ENCODE measurements at regions not wholly inside any gene's neighbourhood (a gene's known extent, or its start where the extent isn't known, plus 50 kb on each side); places are given as distances from the start of the nearest gene placed in this dataset.

GRCh38 chr20:60803335-60804055 lies 448.6 kb upstream of the CDH4 start:
- no peak overlapping the region for H2BK15ac ChIP-seq (ENCODE audit: low read length)
- no peak overlapping the region for H3K14ac ChIP-seq (ENCODE audit: low read length)
- H2BK120ac ChIP-seq (ENCODE audit: low read depth, low read length), result no peak overlapping the region
- WGBS, 2 donors (ENCODE audit: extremely low coverage in 2 of 2, insufficient read length in 2 of 2, insufficient replicate concordance in 1 of 2), result no CpG with 5 or more reads among the region's 7 CpGs
- H3K4me1 ChIP-seq (ENCODE audit: control insufficient read depth in 2 of 2, insufficient read depth in 1 of 2, low read depth in 1 of 2, low read length in 2 of 2), result peaks cover 0 to 5% of the 10 kb centered on the region in 2 donors
- no peak overlapping the region for H3K4me2 ChIP-seq (ENCODE audit: insufficient read depth, low read length, poor library complexity, severe bottlenecking)
- no peak overlapping the region for H2AFZ ChIP-seq (ENCODE audit: low read length)
- no peak overlapping the region for H4K91ac ChIP-seq (ENCODE audit: low read depth, low read length, poor library complexity)
- H3K27ac ChIP-seq (replicated peaks; ENCODE audit: low read length), result no peak overlapping the region
- no peak overlapping the region for H3K9ac ChIP-seq (ENCODE audit: low read depth, low read length, poor library complexity)
- no peaks in the 10 kb centered on the region for H3K36me3 ChIP-seq (replicated peaks in 1 of 2; ENCODE audit: control insufficient read depth in 2 of 2, insufficient read depth in 2 of 2, low read length in 2 of 2)
- no peak overlapping the region for H2BK5ac ChIP-seq (ENCODE audit: low read length)
- H3K9me3 ChIP-seq (replicated peaks in 1 of 2; ENCODE audit: control insufficient read depth in 2 of 2, insufficient read depth in 1 of 2, low read depth in 1 of 2, low read length in 2 of 2), result peaks cover 0 to 5% of the 10 kb centered on the region in 2 donors
- no peak overlapping the region for H2AK5ac ChIP-seq (ENCODE audit: low read depth, low read length)
- peak overlapping the region; percentile 20 for H3K18ac ChIP-seq (ENCODE audit: low read length)
- no peaks in the 10 kb centered on the region for H3K79me1 ChIP-seq (ENCODE audit: low read depth, low read length)
- no peak for DNase-seq (ENCODE audit: low spot score)
- no peak overlapping the region for H4K8ac ChIP-seq (ENCODE audit: low read depth, low read length)
- no peak overlapping the region for H3K23ac ChIP-seq (ENCODE audit: low read depth, low read length, poor library complexity)
- H3K27me3 ChIP-seq (ENCODE audit: control insufficient read depth in 3 of 3, insufficient read depth in 3 of 3, low read depth in 1 of 3, low read length in 3 of 3), result no peaks in the 10 kb centered on the region
- no peak overlapping the region for H2BK12ac ChIP-seq (ENCODE audit: low read length)
- H3K4me3 ChIP-seq (ENCODE audit: low read length in 2 of 2), result no peak overlapping the region
- no peak overlapping the region for H3K4ac ChIP-seq (ENCODE audit: low read length)

DNA sequence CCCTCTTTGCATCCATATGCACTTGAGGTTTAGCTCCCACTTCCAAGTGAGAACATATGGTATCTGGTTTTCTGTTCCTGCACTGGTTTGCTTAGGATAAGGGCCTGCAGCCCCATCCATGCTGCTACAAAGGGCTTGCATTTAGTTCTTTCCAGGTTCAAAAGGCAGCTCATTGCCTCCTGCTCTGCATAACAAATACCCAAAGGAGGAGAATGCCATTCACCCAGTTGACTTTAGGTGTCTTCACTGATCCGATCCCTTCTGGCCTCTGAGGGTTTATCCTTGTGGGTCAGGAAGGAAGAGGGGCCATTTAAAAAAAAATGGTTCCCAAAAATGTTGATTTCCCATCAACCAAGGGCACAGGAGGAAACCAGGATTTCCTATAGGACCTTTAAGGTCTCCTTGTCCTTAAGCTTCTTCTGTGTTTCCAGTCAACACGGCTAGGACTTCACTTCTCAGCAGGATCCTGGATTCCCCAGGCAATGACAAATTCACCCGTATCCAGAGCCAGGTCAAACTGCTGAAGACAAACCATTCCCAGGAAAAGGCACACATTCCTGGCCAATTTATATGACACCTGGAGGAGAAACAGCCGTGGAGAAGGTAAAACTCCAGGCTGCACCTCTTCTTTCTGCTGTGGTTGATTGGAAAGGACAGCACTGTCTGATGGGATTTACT lies 447.7 kb upstream of the CDH4 start:
- Histone ChIP-seq H3K27ac (replicated peaks; ENCODE audit: low read length) (no peak overlapping the region), H4K8ac (ENCODE audit: low read depth, low read length) (no peak overlapping the region)
- no CpG with 5 or more reads among the region's 4 CpGs for WGBS, 2 donors (ENCODE audit: extremely low coverage in 2 of 2, insufficient read length in 2 of 2, insufficient replicate concordance in 1 of 2)

DNA sequence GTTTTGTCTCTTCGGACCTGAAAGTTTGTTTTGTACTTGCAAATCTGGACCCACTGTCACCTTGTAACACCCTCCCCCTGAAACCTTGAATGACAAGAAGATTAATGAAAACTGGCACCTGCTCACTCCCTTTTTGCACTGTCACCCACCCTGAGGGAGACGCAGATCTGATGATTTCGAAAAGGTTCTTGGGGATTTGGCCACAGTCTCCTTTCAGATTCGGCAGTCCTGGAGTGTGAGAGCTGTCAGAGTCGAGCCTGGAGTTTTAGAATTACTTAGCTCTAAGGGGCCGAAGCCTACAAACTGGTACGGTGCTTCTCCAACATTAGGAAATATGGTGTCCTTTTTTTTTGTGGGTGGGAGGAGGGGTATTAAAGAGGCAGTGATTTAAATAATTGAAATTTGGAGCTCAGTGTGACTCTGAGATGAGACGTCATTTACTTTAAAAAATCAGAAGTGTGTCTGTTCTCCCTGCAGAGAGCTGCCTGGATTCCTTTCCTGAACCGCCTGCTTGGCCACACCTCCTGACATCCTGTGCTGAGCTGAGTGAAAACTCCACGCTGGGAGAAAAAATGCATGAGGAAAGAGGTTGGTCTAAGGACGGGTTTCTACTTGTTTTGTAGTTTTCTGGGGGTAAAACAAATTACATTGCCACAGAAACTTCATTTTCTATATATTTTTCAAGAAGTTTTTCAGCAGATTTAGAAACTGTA lies 447.0 kb upstream of the CDH4 start:
- no peak overlapping the region for H2BK12ac ChIP-seq (ENCODE audit: low read length)
- no peak overlapping the region for H3K27ac ChIP-seq (replicated peaks; ENCODE audit: low read length)
- no peak overlapping the region for H2BK15ac ChIP-seq (ENCODE audit: low read length)
- no peak overlapping the region for H3K4me3 ChIP-seq (ENCODE audit: low read length in 2 of 2)
- no peak overlapping the region for H3K14ac ChIP-seq (ENCODE audit: low read length)
- no peak overlapping the region for H4K91ac ChIP-seq (ENCODE audit: low read depth, low read length, poor library complexity)
- no peaks in the 10 kb centered on the region for H3K79me1 ChIP-seq (ENCODE audit: low read depth, low read length)
- no peak overlapping the region for H3K4ac ChIP-seq (ENCODE audit: low read length)
- no peak overlapping the region for H2AFZ ChIP-seq (ENCODE audit: low read length)
- H2BK120ac ChIP-seq (ENCODE audit: low read depth, low read length), result no peak overlapping the region
- H2BK5ac ChIP-seq (ENCODE audit: low read length), result no peak overlapping the region
- no peak overlapping the region for H3K18ac ChIP-seq (ENCODE audit: low read length)
- H3K9me3 ChIP-seq (replicated peaks in 1 of 2; ENCODE audit: control insufficient read depth in 2 of 2, insufficient read depth in 1 of 2, low read depth in 1 of 2, low read length in 2 of 2), result peaks cover 0 to 5% of the 10 kb centered on the region in 2 donors
- WGBS, 2 donors (ENCODE audit: extremely low coverage in 2 of 2, insufficient read length in 2 of 2, insufficient replicate concordance in 1 of 2), result no CpG with 5 or more reads among the region's 11 CpGs
- H3K27me3 ChIP-seq (ENCODE audit: control insufficient read depth in 3 of 3, insufficient read depth in 3 of 3, low read depth in 1 of 3, low read length in 3 of 3), result no peaks in the 10 kb centered on the region
- no peaks in the 10 kb centered on the region for H3K36me3 ChIP-seq (replicated peaks in 1 of 2; ENCODE audit: control insufficient read depth in 2 of 2, insufficient read depth in 2 of 2, low read length in 2 of 2)
- no peak overlapping the region for H3K23ac ChIP-seq (ENCODE audit: low read depth, low read length, poor library complexity)
- peaks cover 0 to 5% of the 10 kb centered on the region in 2 donors for H3K4me1 ChIP-seq (ENCODE audit: control insufficient read depth in 2 of 2, insufficient read depth in 1 of 2, low read depth in 1 of 2, low read length in 2 of 2)
- H3K9ac ChIP-seq (ENCODE audit: low read depth, low read length, poor library complexity), result no peak overlapping the region
- no peak overlapping the region for H3K4me2 ChIP-seq (ENCODE audit: insufficient read depth, low read length, poor library complexity, severe bottlenecking)
- H2AK5ac ChIP-seq (ENCODE audit: low read depth, low read length), result no peak overlapping the region
- no peak overlapping the region for H4K8ac ChIP-seq (ENCODE audit: low read depth, low read length)
- no peak for DNase-seq (ENCODE audit: low spot score)

More for the DNA sequence above, 447.7 kb upstream of the CDH4 start:
- no peak overlapping the region for H2AK5ac ChIP-seq (ENCODE audit: low read depth, low read length)
- no peak overlapping the region for H3K18ac ChIP-seq (ENCODE audit: low read length)
- no peak overlapping the region for H4K91ac ChIP-seq (ENCODE audit: low read depth, low read length, poor library complexity)
- H3K27me3 ChIP-seq (ENCODE audit: control insufficient read depth in 3 of 3, insufficient read depth in 3 of 3, low read depth in 1 of 3, low read length in 3 of 3), result no peaks in the 10 kb centered on the region
- no peak overlapping the region for H2BK120ac ChIP-seq (ENCODE audit: low read depth, low read length)
- H3K9ac ChIP-seq (ENCODE audit: low read depth, low read length, poor library complexity), result no peak overlapping the region
- H2AFZ ChIP-seq (ENCODE audit: low read length), result no peak overlapping the region
- no peak overlapping the region for H3K23ac ChIP-seq (ENCODE audit: low read depth, low read length, poor library complexity)
- H3K14ac ChIP-seq (ENCODE audit: low read length), result no peak overlapping the region
- H3K9me3 ChIP-seq (replicated peaks in 1 of 2; ENCODE audit: control insufficient read depth in 2 of 2, insufficient read depth in 1 of 2, low read depth in 1 of 2, low read length in 2 of 2), result peaks cover 0 to 5% of the 10 kb centered on the region in 2 donors
- no peak overlapping the region for H2BK15ac ChIP-seq (ENCODE audit: low read length)
- no peak overlapping the region for H2BK12ac ChIP-seq (ENCODE audit: low read length)
- H3K79me1 ChIP-seq (ENCODE audit: low read depth, low read length), result no peaks in the 10 kb centered on the region
- H3K4me1 ChIP-seq (ENCODE audit: control insufficient read depth in 2 of 2, insufficient read depth in 1 of 2, low read depth in 1 of 2, low read length in 2 of 2), result peaks cover 0 to 5% of the 10 kb centered on the region in 2 donors
- H3K4ac ChIP-seq (ENCODE audit: low read length), result no peak overlapping the region
- H2BK5ac ChIP-seq (ENCODE audit: low read length), result no peak overlapping the region
- no peak overlapping the region for H3K4me2 ChIP-seq (ENCODE audit: insufficient read depth, low read length, poor library complexity, severe bottlenecking)
- H3K36me3 ChIP-seq (replicated peaks in 1 of 2; ENCODE audit: control insufficient read depth in 2 of 2, insufficient read depth in 2 of 2, low read length in 2 of 2), result no peaks in the 10 kb centered on the region
- no peak overlapping the region for H3K4me3 ChIP-seq (ENCODE audit: low read length in 2 of 2)
- DNase-seq (ENCODE audit: low spot score), result no peak

DNA sequence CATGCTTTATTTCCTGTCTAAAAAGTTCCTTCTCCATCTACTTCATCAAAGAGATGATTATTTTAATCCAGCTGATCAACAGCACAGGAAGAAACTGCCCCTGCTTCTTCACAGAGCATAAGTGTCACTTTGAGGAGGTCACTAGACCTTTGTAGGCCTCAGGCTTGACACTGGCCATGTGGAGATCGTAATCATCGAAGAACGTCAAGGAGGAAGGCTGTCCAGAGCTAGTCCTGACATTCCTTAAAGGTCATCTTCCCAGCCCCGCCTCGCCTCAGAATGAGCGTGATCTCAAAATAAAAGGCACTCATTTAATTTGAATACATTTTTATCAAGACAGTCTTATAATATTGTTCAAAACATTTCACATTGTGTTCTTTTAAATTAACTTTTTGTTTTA lies 445.7 kb upstream of the CDH4 start:
- Histone ChIP-seq H4K8ac (ENCODE audit: low read depth, low read length) (no peak overlapping the region), H3K27ac (replicated peaks; ENCODE audit: low read length) (no peak overlapping the region), H3K4me3 (ENCODE audit: low read length in 2 of 2) (no peak overlapping the region), H2BK12ac (ENCODE audit: low read length) (no peak overlapping the region), H3K4me2 (ENCODE audit: insufficient read depth, low read length, poor library complexity, severe bottlenecking) (no peak overlapping the region), H2BK5ac (ENCODE audit: low read length) (no peak overlapping the region), H3K23ac (ENCODE audit: low read depth, low read length, poor library complexity) (no peak overlapping the region), H3K27me3 (ENCODE audit: control insufficient read depth in 3 of 3, insufficient read depth in 3 of 3, low read depth in 1 of 3, low read length in 3 of 3) (no peaks in the 10 kb centered on the region), H2AK5ac (ENCODE audit: low read depth, low read length) (no peak overlapping the region), H3K4me1 (ENCODE audit: control insufficient read depth in 2 of 2, insufficient read depth in 1 of 2, low read depth in 1 of 2, low read length in 2 of 2) (peaks cover 0 to 5% of the 10 kb centered on the region in 2 donors), H3K9me3 (replicated peaks in 1 of 2; ENCODE audit: control insufficient read depth in 2 of 2, insufficient read depth in 1 of 2, low read depth in 1 of 2, low read length in 2 of 2) (peaks cover 0 to 5% of the 10 kb centered on the region in 2 donors), H2BK15ac (ENCODE audit: low read length) (no peak overlapping the region), H3K18ac (ENCODE audit: low read length) (no peak overlapping the region), H4K91ac (ENCODE audit: low read depth, low read length, poor library complexity) (no peak overlapping the region), H3K36me3 (replicated peaks in 1 of 2; ENCODE audit: control insufficient read depth in 2 of 2, insufficient read depth in 2 of 2, low read length in 2 of 2) (no peaks in the 10 kb centered on the region), H3K79me1 (ENCODE audit: low read depth, low read length) (no peaks in the 10 kb centered on the region), H2BK120ac (ENCODE audit: low read depth, low read length) (no peak overlapping the region), H3K4ac (ENCODE audit: low read length) (no peak overlapping the region), H2AFZ (ENCODE audit: low read length) (no peak overlapping the region), H3K14ac (ENCODE audit: low read length) (no peak overlapping the region), H3K9ac (ENCODE audit: low read depth, low read length, poor library complexity) (no peak overlapping the region)
- DNase-seq (ENCODE audit: low spot score), result no peak
- no CpG with 5 or more reads among the region's 6 CpGs for whole genome bisulfite sequencing, 2 donors (ENCODE audit: extremely low coverage in 2 of 2, insufficient read length in 2 of 2, insufficient replicate concordance in 1 of 2)

Measured in neuronal stem cell (in vitro differentiated cells).